COLO668 (cell line): ENCODE measurements at regions not wholly inside any gene's neighbourhood (a gene's known extent, or its start where the extent isn't known, plus 50 kb on each side); places are given as distances from the start of the nearest gene placed in this dataset.
"Not testable (repeated sequence)": the region's sequence is repeated elsewhere in the genome, so short reads cannot be mapped to it uniquely, and the experiment has no call there.

Experiments
- DNase-seq: peaks from one replicate; lab custom pipeline; 2025; ENCODE audit not compliant: unreplicated experiment; lab: John Stamatoyannopoulos, UW

DNA sequence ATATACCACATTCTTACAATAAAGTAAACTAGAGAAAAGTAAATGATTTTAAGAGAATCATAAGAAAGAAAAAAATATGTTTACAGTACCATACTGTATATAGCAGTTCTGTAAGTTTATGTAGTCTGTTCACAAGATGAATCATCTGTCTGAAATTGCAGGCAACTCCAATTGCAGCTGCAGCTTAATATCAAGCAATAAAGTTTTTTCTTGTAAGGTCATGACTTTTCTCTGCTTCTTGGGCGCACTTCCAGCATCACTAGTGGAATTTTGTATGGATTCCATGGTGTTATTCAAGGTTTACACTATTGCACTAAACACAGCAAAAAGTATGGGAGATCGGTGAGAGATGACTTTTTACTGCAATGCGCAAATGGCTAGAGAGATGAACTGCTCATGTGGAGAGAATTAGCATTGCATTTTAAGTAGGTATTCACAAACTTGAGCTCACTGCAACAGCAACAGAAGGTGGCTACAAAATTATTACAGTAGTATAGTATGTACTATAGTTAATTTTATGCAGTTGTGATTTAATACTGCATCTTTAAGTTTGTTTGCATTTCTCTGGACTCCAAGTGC is 445.4 kb upstream of the OR4E1 start:
- no peak for DNase-seq

DNA sequence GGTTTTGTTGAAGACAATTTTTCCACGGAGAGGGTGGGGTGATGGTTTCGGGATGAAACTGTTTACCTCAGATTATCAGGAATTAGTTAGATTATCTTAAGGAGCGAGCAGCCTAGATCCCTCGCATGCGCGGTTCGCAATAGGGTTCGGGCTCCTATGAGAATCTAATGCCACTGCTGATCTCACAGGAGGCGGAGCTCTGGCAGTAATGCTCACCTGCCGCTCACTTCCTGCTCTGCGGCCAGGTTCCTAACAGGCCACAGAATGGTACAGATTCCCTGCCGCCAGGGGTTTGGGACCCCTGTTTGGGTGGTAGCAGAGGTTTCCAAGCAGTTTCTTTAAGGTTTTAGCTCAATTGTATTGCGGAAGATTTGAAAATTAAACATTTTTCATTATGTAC is 439.8 kb upstream of the OR4E1 start:
- DNase-seq = no peak

DNA sequence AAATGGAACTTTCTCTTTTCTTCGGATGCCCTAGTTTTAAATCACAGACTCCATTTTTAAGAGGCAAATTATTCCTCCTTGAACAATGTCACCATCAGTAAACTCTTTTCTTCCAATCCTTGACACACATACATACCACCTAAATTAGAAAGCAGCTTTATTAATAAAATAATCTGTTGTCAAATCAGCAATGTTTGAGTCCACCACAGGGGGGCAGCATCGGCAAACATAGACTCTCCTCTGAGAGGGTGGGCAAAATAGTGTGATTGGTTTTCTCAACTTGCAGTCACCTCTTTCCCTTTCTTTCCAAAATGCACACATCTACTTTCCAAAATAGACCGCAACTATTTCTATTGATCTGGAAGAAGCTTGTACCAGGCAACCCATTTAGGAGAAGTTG is 438.4 kb upstream of the OR4E1 start:
- no peak for DNase-seq

DNA sequence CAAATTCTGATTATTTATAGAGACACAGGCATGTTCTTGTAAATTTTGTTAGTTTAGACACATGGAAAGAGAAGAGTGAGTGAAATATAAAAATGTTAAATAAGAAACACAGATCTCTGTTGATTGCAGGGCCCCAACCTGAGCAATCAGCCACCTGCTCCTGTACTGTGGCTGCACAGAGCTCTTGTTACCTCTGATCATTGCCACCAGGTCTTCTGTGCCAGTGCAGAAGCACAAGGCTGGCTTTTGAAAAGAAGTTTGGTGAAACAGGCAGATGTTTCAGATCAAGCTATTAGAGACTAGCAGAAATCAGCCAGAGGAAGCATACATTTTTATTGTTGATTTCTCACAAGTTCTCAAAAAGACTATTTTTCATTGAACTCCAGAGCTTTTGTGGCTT is 434.1 kb upstream of the OR4E1 start:
- no peak for DNase-seq

DNA sequence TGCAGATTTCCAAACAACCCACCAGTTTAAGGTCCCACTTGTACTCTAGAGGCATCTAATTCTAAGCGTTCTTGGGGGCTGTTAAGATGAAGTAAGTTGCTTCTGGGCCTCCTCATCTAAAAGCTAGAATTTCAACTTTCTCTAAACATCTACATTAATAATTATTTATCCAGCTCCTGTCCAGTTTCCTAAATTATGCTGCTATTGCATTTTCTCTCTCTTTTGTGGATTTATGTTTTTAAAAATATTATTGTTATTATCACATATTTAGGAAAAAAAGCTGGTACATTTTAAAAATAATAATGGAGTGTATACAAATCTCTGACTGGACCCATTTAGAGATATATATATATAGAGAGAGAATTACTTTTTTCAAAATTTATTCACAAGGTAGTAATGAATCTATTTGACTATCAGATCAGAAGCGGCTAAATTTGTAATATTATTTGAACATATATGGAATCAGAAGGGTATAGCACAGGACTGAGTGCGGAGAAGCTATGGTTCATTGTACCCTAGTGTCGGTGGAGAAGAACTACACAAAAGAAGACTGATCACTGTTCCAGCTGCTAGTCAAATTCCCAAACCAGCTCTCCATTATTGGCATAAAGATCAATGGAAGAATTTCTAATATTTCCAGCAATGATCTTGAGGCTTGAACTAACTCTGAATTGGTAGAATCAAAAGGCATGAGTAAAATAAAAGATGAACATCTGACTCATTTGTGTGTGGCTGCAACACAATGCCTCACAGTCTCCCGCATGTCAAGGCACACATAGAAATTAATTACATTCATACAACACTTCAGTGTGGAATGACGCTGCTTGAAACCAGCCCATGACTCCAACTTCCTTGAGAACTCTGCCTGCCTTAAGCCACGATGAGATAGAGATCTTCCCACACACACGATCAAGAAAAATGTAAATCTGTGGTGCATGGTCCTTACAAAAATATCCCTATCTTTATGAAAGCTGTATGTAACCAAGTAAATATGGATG is 433.4 kb upstream of the OR4E1 start:
- DNase-seq = no peak

DNA sequence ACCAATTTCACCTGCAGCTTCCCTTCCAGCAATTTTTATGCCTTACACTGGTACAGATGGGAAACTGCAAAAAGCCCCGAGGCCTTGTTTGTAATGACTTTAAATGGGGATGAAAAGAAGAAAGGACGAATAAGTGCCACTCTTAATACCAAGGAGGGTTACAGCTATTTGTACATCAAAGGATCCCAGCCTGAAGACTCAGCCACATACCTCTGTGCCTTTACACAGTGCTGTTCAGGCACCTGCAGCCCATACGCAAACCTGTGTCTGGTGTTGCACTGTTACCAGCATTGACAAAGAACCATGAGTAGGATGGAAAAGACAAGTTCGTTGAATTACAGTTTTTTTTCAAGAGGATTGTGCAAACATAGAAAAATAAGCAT is 432.0 kb upstream of the OR4E1 start:
- DNase-seq = no peak

DNA sequence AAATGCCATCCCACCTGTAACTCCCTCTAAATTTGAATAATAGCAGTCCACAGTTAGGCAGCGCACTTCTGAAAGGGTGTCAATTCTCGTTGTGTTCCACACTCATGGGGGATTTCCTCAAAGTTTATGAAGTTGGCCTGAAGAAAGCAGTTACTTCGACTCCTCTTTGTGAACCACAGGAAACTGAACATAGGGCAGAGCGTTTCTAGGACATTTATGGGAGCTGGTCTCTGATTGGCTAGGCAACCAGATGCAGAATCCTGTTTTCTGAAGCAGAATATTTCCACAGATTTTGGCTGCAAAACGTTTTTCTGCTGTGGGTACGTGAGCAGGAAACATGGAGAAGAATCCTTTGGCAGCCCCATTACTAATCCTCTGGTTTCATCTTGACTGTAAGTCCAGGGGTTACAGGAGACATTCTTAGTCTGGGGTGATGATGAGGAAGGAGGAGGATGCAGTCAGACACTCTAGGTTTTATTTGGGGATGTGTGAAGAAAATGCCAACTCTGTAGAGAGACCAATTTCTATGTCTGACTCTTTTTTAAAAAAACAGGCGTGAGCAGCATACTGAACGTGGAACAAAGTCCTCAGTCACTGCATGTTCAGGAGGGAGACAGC is 431.5 kb upstream of the OR4E1 start:
- DNase-seq = no peak

DNA sequence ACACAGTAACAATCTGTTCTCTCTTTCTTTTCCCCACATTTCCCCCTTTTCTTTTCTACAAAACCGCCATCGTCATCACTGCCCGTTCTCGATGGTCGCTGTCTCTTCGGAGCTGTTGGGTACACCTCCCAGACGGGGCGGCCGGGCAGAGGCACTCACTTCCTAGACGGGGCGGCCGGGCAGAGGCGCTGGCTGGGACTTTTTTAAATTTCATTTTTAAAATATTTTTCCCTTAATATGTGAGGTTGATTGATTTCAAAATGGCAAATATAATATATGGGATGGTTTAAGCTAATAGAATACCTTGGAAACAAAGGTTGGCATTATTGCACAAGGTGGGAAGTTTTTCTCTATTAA is 427.1 kb upstream of the OR4E1 start:
- not testable (repeated sequence) for DNase-seq

DNA sequence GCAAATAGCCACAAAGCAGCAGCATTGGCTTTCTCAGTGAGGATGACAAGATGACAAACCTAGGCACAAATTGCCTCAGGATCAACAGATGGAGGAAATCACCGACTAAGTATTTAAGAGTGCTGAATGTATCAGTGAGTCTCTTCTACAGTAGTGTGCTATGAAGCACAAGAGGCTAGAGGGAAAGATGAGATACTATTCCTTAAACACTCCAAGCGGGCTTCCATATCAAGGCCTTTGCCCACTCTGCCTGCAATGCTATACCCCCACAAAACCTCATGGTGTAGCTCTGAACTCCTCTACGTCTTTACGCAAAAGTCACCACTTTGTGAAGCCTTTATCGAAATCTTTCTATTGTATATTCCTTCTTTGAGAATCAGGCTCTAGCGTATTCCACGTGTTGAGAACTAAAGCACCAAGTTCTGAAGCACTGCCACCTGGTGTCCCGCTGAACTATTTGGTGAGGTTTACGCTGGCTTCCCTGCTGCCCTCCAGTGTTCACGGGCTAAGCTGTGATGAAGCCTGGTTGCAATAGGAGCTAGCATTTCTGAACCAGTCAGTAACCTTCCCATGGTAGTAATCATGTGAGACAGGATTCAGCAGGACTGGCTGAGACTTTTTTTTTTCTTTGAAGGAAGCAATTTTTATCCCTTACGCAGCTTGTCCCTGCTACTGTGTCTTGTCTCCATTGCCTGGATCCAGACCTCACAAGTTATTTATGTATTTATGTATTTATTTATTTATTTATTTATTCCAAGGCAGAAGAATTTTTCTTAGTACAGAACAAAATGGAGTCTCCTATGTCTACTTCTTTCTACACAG is 426.5 kb upstream of the OR4E1 start:
- no peak for DNase-seq

DNA sequence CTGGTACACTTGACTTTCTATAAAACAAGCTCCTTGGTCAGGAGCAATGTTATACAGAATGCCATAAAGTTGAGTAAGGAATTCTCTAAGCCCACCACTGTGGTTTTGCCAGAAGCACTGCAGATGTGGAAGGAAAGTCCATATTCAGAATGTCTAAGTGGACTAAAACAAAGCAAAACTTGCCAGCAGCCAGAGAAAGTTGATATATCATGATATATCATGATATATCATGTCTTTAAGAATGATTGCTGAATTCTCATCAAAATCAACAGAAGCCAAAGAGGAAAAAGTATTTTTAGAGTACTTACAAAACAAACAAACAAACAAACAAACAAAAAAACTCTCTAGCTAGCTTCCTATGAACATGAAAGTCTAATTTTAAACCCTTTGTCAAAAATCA is 424.8 kb upstream of the OR4E1 start:
- no peak for DNase-seq

DNA sequence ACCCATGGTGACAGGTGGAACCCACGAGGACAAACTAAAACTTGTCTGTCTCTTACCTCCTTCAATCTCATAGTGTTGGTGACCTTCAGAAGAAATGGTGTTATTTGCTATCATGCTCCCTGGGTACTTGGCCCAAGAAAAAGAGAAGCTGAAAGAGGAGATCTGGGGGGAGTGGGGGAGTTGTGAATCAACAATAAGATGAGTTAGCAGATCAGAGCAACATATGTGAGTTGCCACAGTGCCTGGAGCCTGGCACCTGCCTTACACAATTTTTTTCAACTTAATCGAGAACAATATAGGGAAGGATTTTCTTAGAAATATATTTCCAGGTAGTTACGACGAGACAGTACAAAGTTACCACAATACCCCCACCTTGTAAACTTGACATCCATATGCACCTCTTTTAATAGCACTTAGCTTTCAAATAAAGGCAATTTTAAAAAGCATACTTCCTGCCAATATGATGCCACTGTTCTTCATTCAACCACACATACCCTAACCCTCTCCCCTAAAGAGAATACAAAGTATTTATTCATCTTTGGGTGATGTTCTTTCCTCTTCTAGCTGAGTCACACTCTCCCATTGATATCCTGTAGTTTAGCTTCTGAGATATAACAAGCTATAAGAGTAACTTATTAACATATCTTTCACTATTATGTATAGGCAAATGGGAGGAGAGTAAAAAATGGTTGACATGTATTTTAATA is 424.1 kb upstream of the OR4E1 start:
- no peak for DNase-seq

DNA sequence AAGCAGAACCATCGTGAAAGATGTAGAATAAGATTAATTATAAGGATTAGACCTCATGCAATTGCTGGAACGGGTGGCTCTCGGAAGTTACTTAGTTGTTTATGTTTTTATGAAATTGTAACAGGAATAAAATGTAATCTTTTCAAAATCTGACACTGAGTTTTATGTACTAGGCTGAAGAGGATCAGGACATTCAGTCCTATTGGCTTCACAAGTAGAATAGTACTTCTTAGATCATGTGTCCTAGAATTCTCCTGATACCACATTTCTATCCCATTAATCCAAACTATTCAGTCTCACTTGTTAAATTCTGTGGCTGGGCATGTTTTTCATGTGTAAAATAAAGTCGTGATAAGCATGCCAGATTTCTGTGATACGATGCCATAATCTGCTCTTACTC is 423.5 kb upstream of the OR4E1 start:
- DNase-seq = no peak

DNA sequence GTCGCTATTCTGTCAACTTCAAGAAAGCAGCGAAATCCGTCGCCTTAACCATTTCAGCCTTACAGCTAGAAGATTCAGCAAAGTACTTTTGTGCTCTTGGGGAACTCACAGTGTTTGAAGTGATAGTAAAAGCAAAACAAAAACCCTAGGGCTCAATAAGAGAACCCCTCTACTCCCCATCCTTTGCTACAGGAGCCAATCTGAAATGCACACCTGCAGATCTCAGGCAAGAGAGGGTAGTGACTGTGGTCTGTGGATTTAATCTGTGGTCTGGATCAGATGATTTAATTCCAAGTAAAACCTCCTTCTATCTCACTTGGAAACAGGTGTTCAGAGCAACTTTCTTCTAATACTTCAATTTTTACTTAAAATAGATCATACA is 422.9 kb upstream of the OR4E1 start:
- no peak for DNase-seq

DNA sequence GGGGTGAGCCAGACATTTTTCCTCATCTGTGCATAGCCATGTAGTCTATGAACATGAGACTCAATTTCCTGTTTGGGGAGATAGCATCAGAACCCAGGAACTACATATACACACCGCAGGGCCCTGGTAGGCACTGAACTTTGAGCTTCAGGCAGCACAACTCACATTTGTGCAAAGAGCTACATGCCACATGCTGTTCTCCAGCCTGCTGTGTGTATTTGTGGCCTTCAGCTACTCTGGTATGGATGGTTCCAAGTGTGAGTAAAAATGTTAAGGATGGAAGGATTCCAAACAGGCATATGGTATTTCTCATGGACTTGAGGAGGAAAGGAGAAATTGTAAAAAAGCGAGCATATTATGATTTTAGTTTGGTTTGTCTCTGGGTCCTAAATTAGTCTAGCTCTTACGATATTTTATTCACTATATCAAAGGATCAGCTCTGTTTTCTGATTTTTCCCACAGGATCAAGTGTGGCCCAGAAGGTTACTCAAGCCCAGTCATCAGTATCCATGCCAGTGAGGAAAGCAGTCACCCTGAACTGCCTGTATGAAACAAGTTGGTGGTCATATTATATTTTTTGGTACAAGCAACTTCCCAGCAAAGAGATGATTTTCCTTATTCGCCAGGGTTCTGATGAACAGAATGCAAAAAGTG is 422.4 kb upstream of the OR4E1 start:
- DNase-seq = no peak

DNA sequence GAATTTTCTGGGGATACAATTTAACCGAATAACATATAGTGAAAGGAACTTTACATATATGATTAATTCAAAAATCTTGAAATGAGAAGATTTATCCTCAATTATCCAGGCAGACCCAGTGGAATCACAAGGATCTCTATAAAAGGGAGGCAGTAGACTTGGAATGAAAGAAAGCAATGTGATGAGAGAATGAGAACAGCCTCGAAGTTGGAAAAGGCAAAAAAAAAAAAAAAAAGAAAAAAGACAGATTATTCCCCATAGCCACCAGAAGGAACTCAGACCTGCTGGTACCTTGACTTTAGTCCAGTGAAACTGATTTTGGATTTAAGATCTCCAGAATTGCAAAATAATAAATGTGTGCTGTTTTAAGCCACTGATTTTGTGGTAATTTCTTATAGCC is 416.3 kb upstream of the OR4E1 start:
- DNase-seq = no peak

DNA sequence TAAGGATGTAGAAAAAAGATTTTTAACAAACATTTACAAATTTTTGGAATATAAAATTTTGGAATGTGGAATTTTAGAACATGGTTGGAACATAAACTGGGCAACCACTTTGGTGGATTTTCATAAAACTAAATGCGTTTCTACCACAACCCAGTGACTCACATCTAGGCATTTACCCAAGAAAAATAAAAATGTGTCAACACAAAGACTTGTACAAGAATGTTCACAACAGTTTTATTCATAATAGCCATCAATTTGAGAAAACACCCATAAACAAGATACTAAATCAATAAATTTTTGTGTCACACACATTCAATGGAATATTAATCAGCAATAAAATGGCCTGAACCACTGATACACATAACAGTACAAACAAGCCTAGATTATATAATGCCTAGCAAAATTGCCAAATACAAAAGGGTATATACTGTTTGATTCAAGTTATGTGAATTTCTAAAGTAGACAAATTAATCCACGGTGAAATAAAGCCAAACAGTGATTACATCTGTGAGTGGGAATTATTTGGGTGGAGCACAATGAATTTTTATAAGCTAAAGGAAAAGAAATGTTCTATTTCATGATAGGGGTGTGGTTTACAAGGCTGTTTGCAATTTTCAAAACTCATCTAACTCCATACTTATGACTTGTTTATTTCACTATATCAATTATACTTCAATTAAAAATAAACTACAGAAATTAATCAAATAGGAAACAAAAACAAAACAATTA is 415.2 kb upstream of the OR4E1 start:
- no peak for DNase-seq

DNA sequence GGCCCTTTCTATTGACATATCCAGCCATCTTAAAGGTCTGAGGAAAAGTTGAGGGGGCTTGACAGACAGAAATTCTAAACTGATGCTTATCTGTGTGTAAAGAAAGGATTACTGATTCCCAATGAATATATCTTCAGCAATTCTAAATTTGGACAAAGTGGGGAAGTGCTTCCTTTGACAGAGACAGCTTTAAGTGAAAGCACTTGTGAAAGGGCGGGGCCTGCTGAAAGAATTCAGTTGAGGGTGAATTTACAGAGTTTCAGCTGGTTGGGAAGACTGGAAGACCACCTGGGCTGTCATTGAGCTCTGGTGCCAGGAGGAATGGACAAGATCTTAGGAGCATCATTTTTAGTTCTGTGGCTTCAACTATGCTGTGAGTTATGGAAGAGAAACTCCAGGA is 412.5 kb upstream of the OR4E1 start:
- no peak for DNase-seq

DNA sequence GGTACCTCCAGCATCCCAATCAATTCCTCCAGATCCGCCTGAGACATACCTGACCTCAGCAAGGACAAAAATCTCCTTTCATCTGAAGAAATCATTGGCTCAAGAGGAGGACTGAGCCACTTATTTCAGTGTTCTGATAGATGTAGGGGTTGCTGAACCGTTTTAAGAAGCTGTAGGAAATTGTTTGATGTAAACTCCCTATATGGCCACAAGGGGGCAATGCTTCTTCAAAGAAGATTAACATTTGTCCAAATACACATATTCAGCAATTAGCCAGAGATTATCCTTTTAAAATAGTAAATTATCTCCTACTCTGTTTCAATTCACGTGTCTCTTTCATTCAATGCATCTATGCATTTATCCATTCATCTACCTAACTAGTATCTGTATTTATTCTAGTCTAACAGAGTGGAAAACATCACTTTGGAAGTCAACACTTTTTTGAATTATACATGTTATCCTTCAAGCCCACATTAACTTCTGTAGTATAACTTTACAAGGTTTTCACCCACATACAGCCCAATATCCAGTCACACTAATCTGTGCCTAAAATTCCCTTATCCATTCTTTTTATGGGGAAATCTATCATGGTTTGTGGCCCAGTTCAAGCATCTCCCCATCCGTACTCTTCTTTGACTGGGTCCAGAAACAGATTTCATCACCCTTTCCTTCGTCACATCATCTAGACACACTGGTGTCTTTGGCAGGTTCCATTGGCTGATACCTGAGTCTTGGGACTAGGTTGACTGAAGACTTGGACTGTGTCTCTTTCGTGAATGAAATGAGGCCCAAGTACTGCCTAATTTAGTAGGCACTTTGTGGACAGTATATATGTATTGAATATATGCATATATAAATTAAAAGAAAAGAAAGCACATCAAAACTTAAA is 411.0 kb upstream of the OR4E1 start:
- DNase-seq = peak; percentile 13

DNA sequence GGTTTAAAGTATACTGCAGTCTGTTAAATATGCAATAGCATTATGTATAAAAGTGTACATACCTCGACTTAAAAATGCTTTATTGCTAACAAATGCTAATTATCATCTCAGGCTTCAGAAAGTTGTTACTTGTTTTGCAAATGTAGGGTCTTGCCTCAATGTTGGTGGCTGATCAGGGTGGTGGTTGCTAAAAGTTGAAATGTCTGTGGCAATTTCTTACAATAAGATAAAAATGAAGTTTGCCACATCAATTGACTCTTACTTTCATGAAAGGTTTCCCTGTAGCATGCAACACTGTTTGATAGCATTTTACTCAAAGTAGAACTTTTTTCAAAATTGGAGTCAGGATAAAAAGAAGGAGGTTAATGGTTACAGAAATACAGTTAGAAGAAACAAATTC is 407.7 kb upstream of the OR4E1 start:
- DNase-seq = no peak
